ENCODE measurements at regions not wholly inside any gene's neighbourhood (a gene's known extent, or its start where the extent isn't known, plus 50 kb on each side); places are given as distances from the start of the nearest gene placed in this dataset.

- no peak for DNase-seq
Measured at GRCh38 chr5:3393122-3393919, 202.3 kb upstream of the IRX1 start.

GRCh38 chr5:3392306-3392939 is 203.2 kb upstream of the IRX1 start:
- DNase-seq, result no peak

GRCh38 chr5:3391210-3391609 is 204.4 kb upstream of the IRX1 start:
- no peak for DNase-seq

GRCh38 chr5:3389471-3390026 is 206.1 kb upstream of the IRX1 start:
- DNase-seq, result no peak

GRCh38 chr5:3386637-3387036 is 209.0 kb upstream of the IRX1 start:
- no peak for DNase-seq

GRCh38 chr5:3385991-3386519 is 209.6 kb upstream of the IRX1 start:
- DNase-seq, result no peak

GRCh38 chr5:3384531-3384930 is 211.1 kb upstream of the IRX1 start:
- DNase-seq, result no peak

- DNase-seq, result no peak
Measured at GRCh38 chr5:3382782-3383181, 212.8 kb upstream of the IRX1 start.

GRCh38 chr5:3382151-3382550 is 213.5 kb upstream of the IRX1 start:
- DNase-seq, result no peak

GRCh38 chr5:3381206-3381825 is 214.3 kb upstream of the IRX1 start:
- no peak for DNase-seq

- DNase-seq, result no peak
Measured at GRCh38 chr5:3380689-3381088, 214.9 kb upstream of the IRX1 start.

GRCh38 chr5:3377831-3378230 is 217.8 kb upstream of the IRX1 start:
- DNase-seq, result no peak

GRCh38 chr5:3377176-3377575 is 218.5 kb upstream of the IRX1 start:
- no peak for DNase-seq

GRCh38 chr5:3376611-3377010 is 219.0 kb upstream of the IRX1 start:
- no peak for DNase-seq

GRCh38 chr5:3375586-3376311 is 219.9 kb upstream of the IRX1 start:
- no peak for DNase-seq

- DNase-seq, result no peak
Measured at GRCh38 chr5:3373391-3373790, 222.2 kb upstream of the IRX1 start.

GRCh38 chr5:3372289-3372688 is 223.3 kb upstream of the IRX1 start:
- DNase-seq, result no peak

GRCh38 chr5:3365501-3366215 is 230.0 kb upstream of the IRX1 start:
- DNase-seq, result no peak

- no peak for DNase-seq
Measured at GRCh38 chr5:3364941-3365340, 230.7 kb upstream of the IRX1 start.

- DNase-seq, result no peak
Measured at GRCh38 chr5:3364433-3364832, 231.2 kb upstream of the IRX1 start.

- no peak for DNase-seq
Measured at GRCh38 chr5:3362606-3362910, 233.1 kb upstream of the IRX1 start.

- no peak for DNase-seq
Measured at GRCh38 chr5:3361811-3362605, 233.6 kb upstream of the IRX1 start.
